ENCODE measurements at regions not wholly inside any gene's neighbourhood (a gene's known extent, or its start where the extent isn't known, plus 50 kb on each side); places are given as distances from the start of the nearest gene placed in this dataset.
"Not testable (repeated sequence)": the region's sequence is repeated elsewhere in the genome, so short reads cannot be mapped to it uniquely, and the experiment has no call there.

DNA sequence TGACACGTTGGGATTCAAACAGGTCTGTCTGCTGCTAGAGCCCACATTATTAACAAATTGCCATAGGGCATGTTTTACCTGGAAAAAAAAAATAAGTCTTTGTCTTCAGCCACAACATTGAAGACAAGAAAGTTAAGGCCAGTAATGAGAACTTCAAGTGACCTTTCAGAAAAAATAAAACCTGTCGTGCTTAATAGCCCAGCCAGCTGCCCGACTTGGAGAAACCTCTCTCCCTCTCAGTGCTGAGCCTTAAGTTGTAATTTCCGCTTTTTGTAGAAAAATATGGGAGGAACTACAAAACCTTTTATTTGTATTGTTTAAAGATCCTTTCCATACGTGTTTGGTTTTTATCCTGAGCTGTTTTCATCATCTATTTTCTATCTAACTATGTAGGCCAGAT, 454.3 kb upstream of the SLITRK6 start:
- H3K9me3 ChIP-seq; H3K27me3 ChIP-seq; H3K4me1 ChIP-seq; in situ Hi-C loops (cut with MboI; ENCODE audit: low sequenced_read_pairs in 4 of 4); intact Hi-C loops (cut with DNase I; ENCODE audit: low total_unique reads); H3K27ac ChIP-seq; ATAC-seq; H3K4me3 ChIP-seq; DNase-seq; H3K36me3 ChIP-seq: not testable (repeated sequence)

DNA sequence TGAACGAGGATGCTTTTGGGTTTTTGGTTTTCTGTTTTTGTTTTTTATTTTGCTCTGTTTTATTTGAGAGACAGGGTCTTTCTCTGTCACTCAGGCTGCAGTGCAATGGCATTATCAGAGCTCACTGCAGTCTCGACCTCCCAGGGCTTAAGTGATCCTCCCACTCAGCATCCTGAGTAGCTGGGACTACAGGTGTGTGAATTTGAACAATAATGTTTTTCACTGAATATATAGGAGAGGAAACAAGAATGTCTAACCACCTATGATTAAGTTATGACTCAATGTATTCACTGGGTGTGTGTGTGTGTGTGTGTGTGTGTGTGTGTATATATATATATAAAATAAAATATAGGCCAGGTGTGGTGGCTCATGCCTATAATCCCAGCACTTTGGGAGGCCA, 456.6 kb upstream of the SLITRK6 start:
- not testable (repeated sequence) for DNase-seq

DNA sequence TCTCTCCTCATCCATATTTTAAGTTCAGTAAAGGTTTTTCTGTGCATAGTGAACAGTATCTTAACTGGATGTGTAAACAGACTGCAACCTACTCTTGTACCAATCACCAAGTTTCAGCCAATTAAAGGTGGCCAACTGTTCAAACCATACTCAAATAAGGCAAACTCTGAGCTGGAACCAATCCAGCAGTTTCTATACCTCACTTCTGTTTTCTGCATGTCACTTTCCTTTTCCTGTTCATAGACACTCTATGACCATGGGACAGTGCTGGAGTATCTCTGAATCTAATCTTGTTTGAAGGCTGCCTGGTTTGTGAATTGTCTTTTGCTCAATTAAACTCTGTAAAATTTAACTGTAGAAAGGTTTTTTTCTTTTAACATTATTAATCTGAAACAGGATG, 470.3 kb upstream of the SLITRK6 start:
- Histone ChIP-seq H3K27ac (no peak overlapping the region), H3K27me3 (no peaks in the 10 kb centered on the region), H3K4me1 (no peaks in the 10 kb centered on the region), H3K4me3 (no peak overlapping the region), H3K9me3 (no peaks in the 10 kb centered on the region), H3K36me3 (no peaks in the 10 kb centered on the region)
- ATAC-seq (no peak), DNase-seq (no peak)
- intact Hi-C loops (cut with DNase I; ENCODE audit: low total_unique reads) (no loop called here), in situ Hi-C loops (cut with MboI; ENCODE audit: low sequenced_read_pairs in 4 of 4) (no loop called here)
- TF ChIP-seq, protein P1, sequence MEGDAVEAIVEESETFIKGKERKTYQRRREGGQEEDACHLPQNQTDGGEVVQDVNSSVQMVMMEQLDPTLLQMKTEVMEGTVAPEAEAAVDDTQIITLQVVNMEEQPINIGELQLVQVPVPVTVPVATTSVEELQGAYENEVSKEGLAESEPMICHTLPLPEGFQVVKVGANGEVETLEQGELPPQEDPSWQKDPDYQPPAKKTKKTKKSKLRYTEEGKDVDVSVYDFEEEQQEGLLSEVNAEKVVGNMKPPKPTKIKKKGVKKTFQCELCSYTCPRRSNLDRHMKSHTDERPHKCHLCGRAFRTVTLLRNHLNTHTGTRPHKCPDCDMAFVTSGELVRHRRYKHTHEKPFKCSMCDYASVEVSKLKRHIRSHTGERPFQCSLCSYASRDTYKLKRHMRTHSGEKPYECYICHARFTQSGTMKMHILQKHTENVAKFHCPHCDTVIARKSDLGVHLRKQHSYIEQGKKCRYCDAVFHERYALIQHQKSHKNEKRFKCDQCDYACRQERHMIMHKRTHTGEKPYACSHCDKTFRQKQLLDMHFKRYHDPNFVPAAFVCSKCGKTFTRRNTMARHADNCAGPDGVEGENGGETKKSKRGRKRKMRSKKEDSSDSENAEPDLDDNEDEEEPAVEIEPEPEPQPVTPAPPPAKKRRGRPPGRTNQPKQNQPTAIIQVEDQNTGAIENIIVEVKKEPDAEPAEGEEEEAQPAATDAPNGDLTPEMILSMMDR (IDR thresholded peaks at IDR 0.05 in 4 of 5, conservative IDR thresholded peaks at IDR 0.05 in 1 of 5): no peak

More for the DNA sequence above, 456.6 kb upstream of the SLITRK6 start:
- ATAC-seq; H3K27me3 ChIP-seq; H3K4me3 ChIP-seq; H3K9me3 ChIP-seq; intact Hi-C loops (cut with DNase I; ENCODE audit: low total_unique reads); H3K27ac ChIP-seq; H3K4me1 ChIP-seq; in situ Hi-C loops (cut with MboI; ENCODE audit: low sequenced_read_pairs in 4 of 4); H3K36me3 ChIP-seq: not testable (repeated sequence)

DNA sequence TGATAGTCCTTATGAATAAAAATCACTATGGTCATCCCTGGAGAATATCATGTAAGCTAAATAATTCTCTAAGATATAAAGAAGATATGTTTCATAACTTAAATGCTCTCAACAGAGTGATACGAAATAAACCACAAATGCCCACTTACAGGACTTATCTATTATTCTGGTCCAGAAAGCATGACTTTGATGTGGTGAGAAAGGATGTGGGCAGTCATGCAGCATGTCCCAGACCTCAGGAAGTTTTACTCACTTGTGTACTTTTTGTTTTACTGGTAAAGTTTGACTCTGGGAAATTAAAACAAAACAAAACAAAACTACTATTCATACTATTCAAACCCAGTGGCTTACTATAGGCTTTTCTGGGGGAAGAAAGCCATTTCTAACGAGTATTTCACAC, 483.2 kb upstream of the SLITRK6 start:
- intact Hi-C loops (cut with DNase I; ENCODE audit: low total_unique reads): no loop called here

DNA sequence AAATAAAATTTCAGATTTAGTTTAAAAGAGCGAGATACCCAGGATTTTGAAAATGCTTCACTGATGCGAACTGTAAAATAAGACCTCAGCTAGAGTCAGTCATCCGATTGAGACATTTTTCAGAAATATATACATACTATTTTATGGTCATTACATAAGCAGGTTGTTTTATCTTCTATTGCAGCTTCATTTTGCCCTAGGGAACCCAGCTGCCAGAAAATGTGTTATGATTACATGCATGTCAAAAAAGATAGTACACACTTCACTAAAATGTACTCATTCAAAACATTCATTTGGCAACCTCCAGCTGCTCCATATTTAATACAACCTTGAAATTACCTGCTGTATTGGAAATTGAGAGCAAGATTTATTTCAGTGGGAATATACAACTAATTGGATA, 483.8 kb upstream of the SLITRK6 start:
- no peak for DNase-seq
- TF ChIP-seq, protein P1 (IDR thresholded peaks at IDR 0.05 in 4 of 5, conservative IDR thresholded peaks at IDR 0.05 in 1 of 5): no peak
- TF ChIP-seq POLR2A (IDR thresholded peaks at IDR 0.05): no peak
- no peak for ATAC-seq
- intact Hi-C loops (cut with DNase I; ENCODE audit: low total_unique reads): no loop called here
- Histone ChIP-seq H3K9me3 (no peaks in the 10 kb centered on the region), H3K36me3 (no peaks in the 10 kb centered on the region), H3K27ac (no peak overlapping the region), H3K27me3 (no peaks in the 10 kb centered on the region), H3K4me3 (no peak overlapping the region), H3K4me1 (no peaks in the 10 kb centered on the region)
- in situ Hi-C loops (cut with MboI; ENCODE audit: low sequenced_read_pairs in 4 of 4): no loop called here

More for the DNA sequence above, 483.2 kb upstream of the SLITRK6 start:
- H3K4me1 ChIP-seq: no peaks in the 10 kb centered on the region
- DNase-seq: no peak
- TF ChIP-seq, protein P1 (IDR thresholded peaks at IDR 0.05 in 4 of 5, conservative IDR thresholded peaks at IDR 0.05 in 1 of 5): no peak
- TF ChIP-seq POLR2A (IDR thresholded peaks at IDR 0.05): no peak
- H3K27me3 ChIP-seq: no peaks in the 10 kb centered on the region
- no peak overlapping the region for H3K4me3 ChIP-seq
- H3K36me3 ChIP-seq: no peaks in the 10 kb centered on the region
- no peak for ATAC-seq
- in situ Hi-C loops (cut with MboI; ENCODE audit: low sequenced_read_pairs in 4 of 4): no loop called here
- H3K27ac ChIP-seq: no peak overlapping the region
- H3K9me3 ChIP-seq: no peaks in the 10 kb centered on the region

DNA sequence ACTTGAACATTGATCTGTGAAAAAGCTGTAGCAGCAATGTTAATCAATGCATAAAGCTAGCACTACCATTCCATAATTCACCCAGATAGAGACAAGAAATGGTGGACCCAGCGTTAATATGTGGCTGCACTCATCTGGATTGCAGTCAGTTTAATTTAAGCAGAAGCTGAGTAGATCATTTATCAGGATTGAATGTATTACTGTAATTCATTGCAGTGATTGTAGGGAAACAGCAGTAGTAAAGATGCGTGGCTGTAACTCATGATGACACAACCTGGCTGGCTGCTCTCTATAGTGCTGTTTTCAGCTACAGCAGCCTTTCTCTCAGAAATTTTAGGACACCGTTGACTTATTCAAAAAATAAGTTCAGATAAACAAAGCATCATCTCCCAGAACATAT, 499.5 kb upstream of the SLITRK6 start:
- intact Hi-C loops (cut with DNase I; ENCODE audit: low total_unique reads): no loop called here
- DNase-seq: no peak
- in situ Hi-C loops (cut with MboI; ENCODE audit: low sequenced_read_pairs in 4 of 4): no loop called here
- Histone ChIP-seq H3K36me3 (no peaks in the 10 kb centered on the region), H3K4me1 (no peaks in the 10 kb centered on the region), H3K9me3 (no peaks in the 10 kb centered on the region), H3K4me3 (no peak overlapping the region), H3K27me3 (no peaks in the 10 kb centered on the region), H3K27ac (no peak overlapping the region)
- TF ChIP-seq, protein P1 (IDR thresholded peaks at IDR 0.05 in 4 of 5, conservative IDR thresholded peaks at IDR 0.05 in 1 of 5): no peak
- TF ChIP-seq POLR2A (IDR thresholded peaks at IDR 0.05): no peak
- ATAC-seq: no peak

Measured in gastrocnemius medialis (tissue), 4 donors.